ENCODE measurements at regions not wholly inside any gene's neighbourhood (a gene's known extent, or its start where the extent isn't known, plus 50 kb on each side); places are given as distances from the start of the nearest gene placed in this dataset.
A peak's percentile ranks its signal among the peaks of the same experiment; 100 is the strongest.

GRCh38 chr9:3127564-3127963 is 283.7 kb upstream of the PUM3 start:
- ChIA-PET POLR2A (no interaction called here), CTCF (no interaction called here)
- no peak overlapping the region for H3K27ac ChIP-seq (ENCODE audit: extremely low read depth, low read depth, low read length)
- H3K4me3 ChIP-seq (ENCODE audit: low read depth, low read length) = no peak overlapping the region
- H3K4me1 ChIP-seq (ENCODE audit: control insufficient read depth, insufficient read depth, low read length) = no peaks in the 10 kb centered on the region
- H3K36me3 ChIP-seq (ENCODE audit: control insufficient read depth in 2 of 2, insufficient read depth in 1 of 2, low read length in 2 of 2) = no peaks in the 10 kb centered on the region
- H3K9me3 ChIP-seq (ENCODE audit: control insufficient read depth, insufficient read depth, low read depth, low read length) = no peaks in the 10 kb centered on the region
- TF ChIP-seq ZNF707 (tag by site-specific recombination; IDR thresholded peaks at IDR 0.05) (no peak), AEBP2 (tag by site-specific recombination; IDR thresholded peaks at IDR 0.05; ENCODE audit: borderline replicate concordance) (no peak), YY2 (tag by site-specific recombination; IDR thresholded peaks at IDR 0.05) (no peak)

GRCh38 chr9:3125602-3126405 is 281.9 kb upstream of the PUM3 start:
- Histone ChIP-seq H3K9me3 (ENCODE audit: control insufficient read depth, insufficient read depth, low read depth, low read length) (no peaks in the 10 kb centered on the region), H3K4me3 (ENCODE audit: low read depth, low read length) (no peak overlapping the region), H3K27ac (ENCODE audit: extremely low read depth, low read depth, low read length) (no peak overlapping the region), H3K36me3 (ENCODE audit: control insufficient read depth in 2 of 2, insufficient read depth in 1 of 2, low read length in 2 of 2) (no peaks in the 10 kb centered on the region), H3K4me1 (ENCODE audit: control insufficient read depth, insufficient read depth, low read length) (no peaks in the 10 kb centered on the region)
- no peak for TF ChIP-seq PATZ1 (tag by site-specific recombination; IDR thresholded peaks at IDR 0.05)
- no peak for TF ChIP-seq ZNF341 (tag by site-specific recombination; IDR thresholded peaks at IDR 0.05; ENCODE audit: low read depth)
- peak; percentile 84 for TF ChIP-seq ZNF513 (tag by site-specific recombination; IDR thresholded peaks at IDR 0.05)
- ChIA-PET CTCF (interaction anchor here (0.6 kb wide), 1 partner anchor 30 kb away, joined by 3 read pairs; no protein-coding TSS in a partner anchor), POLR2A (no interaction called here)

- Histone ChIP-seq H3K36me3 (ENCODE audit: control insufficient read depth in 2 of 2, insufficient read depth in 1 of 2, low read length in 2 of 2) (no peaks in the 10 kb centered on the region), H3K27ac (ENCODE audit: extremely low read depth, low read depth, low read length) (no peak overlapping the region), H3K4me3 (ENCODE audit: low read depth, low read length) (no peak overlapping the region), H3K4me1 (ENCODE audit: control insufficient read depth, insufficient read depth, low read length) (no peaks in the 10 kb centered on the region), H3K9me3 (ENCODE audit: control insufficient read depth, insufficient read depth, low read depth, low read length) (no peaks in the 10 kb centered on the region)
- ChIA-PET POLR2A (no interaction called here), CTCF (interaction anchor here (0.7 to 0.9 kb wide), 2 partner anchors 58 to 993 kb away, joined by 3 read pairs; no protein-coding TSS in a partner anchor)
- TF ChIP-seq ZBTB21 (tag by site-specific recombination; IDR thresholded peaks at IDR 0.05) (no peak), ZNF184 (tag by site-specific recombination; IDR thresholded peaks at IDR 0.05) (no peak), ZNF660 (tag by site-specific recombination; IDR thresholded peaks at IDR 0.05) (no peak), ZNF830 (tag by site-specific recombination; IDR thresholded peaks at IDR 0.05; ENCODE audit: low read depth) (no peak), ZNF280C (tag by site-specific recombination; IDR thresholded peaks at IDR 0.05) (no peak), ZNF24 (tag by site-specific recombination; IDR thresholded peaks at IDR 0.05) (no peak), ZNF518A (tag by site-specific recombination; conservative IDR thresholded peaks at IDR 0.05; ENCODE audit: low read depth) (no peak)
Observed at GRCh38 chr9:3124001-3124400, 280.1 kb upstream of the PUM3 start.

Measured in HEK293 (cell line).